ENCODE measurements at regions not wholly inside any gene's neighbourhood (a gene's known extent, or its start where the extent isn't known, plus 50 kb on each side); places are given as distances from the start of the nearest gene placed in this dataset.

DNA sequence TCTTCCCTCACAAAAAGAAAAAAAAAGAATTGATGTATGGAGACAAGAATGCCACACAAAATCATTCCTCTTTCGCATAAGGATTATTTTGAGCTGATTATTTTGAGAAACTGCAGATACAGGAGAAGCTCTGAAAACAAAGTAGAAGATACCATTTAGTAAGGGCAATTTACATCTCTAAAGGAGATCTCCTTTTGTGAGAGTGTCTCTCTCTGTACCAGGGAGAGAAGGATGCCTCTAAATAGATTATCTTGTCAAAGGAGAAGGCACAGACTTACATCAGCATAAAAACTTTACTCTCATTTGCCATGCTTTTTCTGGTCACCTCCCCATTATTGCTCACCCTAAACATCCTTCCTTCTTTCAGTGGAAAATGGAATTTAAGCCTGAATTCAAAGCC, 747.9 kb upstream of the COBL start:
- TF ChIP-seq, protein P1, sequence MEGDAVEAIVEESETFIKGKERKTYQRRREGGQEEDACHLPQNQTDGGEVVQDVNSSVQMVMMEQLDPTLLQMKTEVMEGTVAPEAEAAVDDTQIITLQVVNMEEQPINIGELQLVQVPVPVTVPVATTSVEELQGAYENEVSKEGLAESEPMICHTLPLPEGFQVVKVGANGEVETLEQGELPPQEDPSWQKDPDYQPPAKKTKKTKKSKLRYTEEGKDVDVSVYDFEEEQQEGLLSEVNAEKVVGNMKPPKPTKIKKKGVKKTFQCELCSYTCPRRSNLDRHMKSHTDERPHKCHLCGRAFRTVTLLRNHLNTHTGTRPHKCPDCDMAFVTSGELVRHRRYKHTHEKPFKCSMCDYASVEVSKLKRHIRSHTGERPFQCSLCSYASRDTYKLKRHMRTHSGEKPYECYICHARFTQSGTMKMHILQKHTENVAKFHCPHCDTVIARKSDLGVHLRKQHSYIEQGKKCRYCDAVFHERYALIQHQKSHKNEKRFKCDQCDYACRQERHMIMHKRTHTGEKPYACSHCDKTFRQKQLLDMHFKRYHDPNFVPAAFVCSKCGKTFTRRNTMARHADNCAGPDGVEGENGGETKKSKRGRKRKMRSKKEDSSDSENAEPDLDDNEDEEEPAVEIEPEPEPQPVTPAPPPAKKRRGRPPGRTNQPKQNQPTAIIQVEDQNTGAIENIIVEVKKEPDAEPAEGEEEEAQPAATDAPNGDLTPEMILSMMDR (conservative IDR thresholded peaks at IDR 0.05 in 1 of 2, IDR thresholded peaks at IDR 0.05 in 1 of 2; ENCODE audit: extremely low read depth in 1 of 2, insufficient read depth in 1 of 2, low read depth in 1 of 2, low read length in 2 of 2), result no peak
- TF ChIP-seq EZH2 (IDR thresholded peaks at IDR 0.05; ENCODE audit: borderline replicate concordance, low read length), result no peak

Data from mammary epithelial cell (primary cell).